NCI-H446 (cell line): ENCODE measurements at regions not wholly inside any gene's neighbourhood (a gene's known extent, or its start where the extent isn't known, plus 50 kb on each side); places are given as distances from the start of the nearest gene placed in this dataset.
"Not testable (repeated sequence)": the region's sequence is repeated elsewhere in the genome, so short reads cannot be mapped to it uniquely, and the experiment has no call there.

Experiments
- DNase-seq, 2 experiments: peaks; one replicate each; lab custom pipeline; 2025; lab: John Stamatoyannopoulos, UW

DNA sequence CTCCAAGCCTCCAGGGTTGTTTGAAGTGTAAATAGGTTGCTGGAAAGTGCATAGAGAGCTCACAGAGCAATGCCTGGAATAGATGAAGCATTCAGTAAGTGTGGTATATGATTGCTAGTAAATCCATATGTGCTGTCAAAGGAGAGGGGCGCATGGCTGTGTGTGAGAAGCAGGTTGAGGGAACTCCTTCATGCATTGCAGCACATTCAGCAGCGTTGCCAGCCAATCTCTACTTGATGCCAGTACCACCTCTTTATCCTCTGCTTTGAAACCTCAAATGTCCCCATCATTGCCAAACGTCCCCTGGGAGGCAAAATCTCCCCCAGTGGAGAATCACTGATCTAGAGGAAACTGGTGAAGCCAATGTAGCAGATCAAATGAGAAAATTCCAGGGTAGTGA is 82.7 kb upstream of the RALGAPA2 start:
- DNase-seq = no peak

DNA sequence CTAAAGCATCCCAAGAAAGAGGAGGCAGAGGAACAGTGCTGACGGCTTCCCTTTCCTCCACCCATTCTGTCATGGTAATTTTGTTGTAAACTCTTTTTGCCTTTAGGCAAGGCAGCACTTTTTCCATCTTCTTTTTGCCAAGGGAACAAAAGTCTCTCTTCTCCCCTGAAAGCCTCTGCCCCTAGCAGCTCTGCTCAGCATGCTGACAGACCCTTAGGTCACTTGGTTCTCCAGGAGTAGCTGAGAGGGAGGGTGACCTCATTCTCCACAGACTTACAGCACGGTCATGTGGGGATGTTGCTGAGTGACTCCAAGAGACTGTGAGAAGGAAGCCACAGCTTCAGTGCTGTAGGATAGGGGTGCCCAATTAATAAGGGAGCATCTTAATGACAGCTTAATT is 81.1 kb upstream of the RALGAPA2 start:
- no peak for DNase-seq

DNA sequence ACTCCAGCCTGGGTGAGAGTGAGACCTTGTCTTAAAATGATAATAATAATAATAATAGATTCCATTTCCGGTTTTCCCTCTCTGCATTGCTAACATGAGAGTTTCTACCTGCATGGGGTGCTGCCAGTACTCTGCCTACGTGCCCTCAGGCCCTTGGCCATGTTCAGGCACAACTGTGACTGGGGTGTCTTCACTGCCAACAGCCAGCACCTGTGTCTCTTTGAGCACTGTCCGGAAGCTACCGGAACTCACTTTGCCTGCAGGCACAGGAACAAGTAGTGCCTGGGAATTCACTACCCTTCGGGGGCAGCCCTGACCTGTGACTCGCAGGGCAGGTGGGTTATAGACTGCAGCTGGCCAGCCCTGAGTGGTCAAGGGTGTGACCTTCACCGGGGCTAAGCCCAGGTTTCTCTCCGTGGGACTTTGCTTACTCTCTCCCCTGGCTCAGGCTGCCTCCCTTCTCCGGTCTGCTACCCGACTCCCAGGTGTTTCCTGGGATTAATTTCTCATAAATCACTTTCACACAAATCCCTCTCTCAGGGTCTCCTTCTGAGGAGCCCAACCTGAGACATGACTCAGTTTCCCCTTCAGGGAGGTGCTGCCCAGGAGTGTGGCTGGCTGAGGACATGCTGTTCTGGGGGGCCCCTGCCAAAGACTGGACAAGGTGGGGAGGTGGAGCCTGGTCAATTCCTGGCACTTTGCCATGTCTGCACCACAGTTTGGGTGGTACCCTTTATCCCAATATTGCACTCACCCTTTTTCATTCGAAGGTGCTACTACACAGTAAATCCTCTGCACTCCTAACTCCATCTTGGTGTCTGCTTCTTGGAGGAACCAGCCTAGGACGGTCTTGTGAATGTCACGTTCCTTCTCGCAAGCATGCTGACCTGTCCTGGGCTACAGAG is 79.5 kb upstream of the RALGAPA2 start:
- no peak for DNase-seq

- DNase-seq = no peak
These were observed 75.9 kb upstream of the RALGAPA2 start for GRCh38 chr20:20788308-20788707.

GRCh38 chr20:20786428-20786827 is 74.0 kb upstream of the RALGAPA2 start:
- no peak for DNase-seq

DNA sequence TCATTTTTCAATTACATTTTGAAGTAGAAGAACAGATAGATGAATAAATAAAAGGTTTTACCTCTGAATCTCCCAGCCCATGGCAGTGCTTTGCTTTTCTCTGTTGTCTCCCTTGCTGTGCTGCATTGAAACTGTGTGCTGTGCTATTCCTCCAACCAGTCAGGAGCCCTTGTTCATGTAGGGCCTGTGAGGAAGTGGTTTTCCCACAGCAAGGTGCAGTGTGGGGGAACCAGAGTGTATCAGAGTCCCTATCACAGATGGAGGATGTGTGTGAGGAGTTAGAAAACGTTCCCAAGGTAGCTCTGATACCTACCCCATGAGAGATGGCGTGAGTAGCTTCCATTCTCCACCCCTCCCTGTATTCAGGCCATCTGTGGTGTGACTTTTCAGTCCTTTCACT is 72.8 kb upstream of the RALGAPA2 start:
- DNase-seq = no peak

DNA sequence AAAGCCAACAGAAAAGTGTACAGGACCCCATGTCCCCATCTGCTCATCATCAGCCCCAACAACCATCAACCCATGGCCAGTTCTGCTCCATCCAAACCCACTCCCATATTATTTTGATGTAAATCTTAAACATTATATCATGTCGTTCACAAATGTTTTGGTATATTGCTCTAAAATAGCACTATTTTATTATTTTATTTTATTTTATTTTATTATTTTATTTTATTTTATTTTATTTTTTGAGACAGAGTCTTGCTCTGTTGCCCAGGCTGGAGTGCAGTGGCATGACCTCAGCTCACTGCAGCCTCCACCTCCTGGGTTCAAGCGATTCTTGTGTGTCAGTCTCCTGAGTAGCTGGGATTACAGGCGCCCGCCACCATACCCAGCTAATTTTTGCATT is 72.0 kb upstream of the RALGAPA2 start:
- DNase-seq = not testable (repeated sequence)

GRCh38 chr20:20783450-20783849 is 71.0 kb upstream of the RALGAPA2 start:
- DNase-seq = no peak

DNA sequence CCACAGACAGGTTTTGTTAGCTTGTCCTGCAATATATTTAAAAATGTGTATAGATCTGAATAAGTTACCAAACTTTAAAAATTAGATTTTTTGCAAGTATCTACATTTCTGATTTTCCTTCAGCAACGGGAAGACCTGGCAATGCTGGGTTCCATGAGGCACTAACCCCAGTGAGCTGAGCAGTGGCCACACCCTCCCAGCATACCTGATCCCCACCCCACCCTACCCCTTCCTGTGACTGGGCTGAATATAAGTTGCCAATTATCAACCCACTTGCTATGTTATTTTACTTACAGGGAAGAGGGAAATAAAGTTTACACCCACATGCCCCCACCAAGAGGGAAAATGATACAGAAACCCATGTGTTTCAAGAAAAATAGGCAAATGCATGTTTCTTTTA is 70.3 kb upstream of the RALGAPA2 start:
- no peak for DNase-seq

- no peak for DNase-seq
These were observed 69.8 kb upstream of the RALGAPA2 start for GRCh38 chr20:20782231-20782630.

GRCh38 chr20:20781029-20781428 is 68.6 kb upstream of the RALGAPA2 start:
- DNase-seq = no peak

GRCh38 chr20:20780127-20780824 is 67.8 kb upstream of the RALGAPA2 start:
- DNase-seq = peak in 1 of 2 experiments; percentile 73

DNA sequence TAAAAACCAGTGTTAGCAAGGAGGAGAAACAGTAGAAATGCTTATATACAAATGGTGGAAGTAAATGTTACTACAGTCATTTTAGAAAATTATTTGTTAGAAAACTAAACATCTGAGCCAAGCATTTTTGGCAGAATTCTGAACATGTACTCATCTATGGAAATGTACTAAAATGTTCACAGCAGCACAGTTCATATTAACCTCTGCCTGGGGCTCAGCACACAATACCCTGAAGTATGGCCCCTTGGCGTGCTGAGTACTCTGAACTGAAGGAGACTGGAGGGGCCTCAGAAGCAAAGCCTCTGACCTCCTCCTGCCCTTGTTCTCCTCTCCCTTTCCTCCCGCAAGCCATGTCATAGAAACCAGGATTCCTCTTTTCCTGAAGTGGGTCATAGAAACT is 66.2 kb upstream of the RALGAPA2 start:
- no peak for DNase-seq

GRCh38 chr20:20772497-20773085 is 60.1 kb upstream of the RALGAPA2 start:
- no peak for DNase-seq

GRCh38 chr20:20768202-20768815 is 55.9 kb upstream of the RALGAPA2 start:
- no peak for DNase-seq

DNA sequence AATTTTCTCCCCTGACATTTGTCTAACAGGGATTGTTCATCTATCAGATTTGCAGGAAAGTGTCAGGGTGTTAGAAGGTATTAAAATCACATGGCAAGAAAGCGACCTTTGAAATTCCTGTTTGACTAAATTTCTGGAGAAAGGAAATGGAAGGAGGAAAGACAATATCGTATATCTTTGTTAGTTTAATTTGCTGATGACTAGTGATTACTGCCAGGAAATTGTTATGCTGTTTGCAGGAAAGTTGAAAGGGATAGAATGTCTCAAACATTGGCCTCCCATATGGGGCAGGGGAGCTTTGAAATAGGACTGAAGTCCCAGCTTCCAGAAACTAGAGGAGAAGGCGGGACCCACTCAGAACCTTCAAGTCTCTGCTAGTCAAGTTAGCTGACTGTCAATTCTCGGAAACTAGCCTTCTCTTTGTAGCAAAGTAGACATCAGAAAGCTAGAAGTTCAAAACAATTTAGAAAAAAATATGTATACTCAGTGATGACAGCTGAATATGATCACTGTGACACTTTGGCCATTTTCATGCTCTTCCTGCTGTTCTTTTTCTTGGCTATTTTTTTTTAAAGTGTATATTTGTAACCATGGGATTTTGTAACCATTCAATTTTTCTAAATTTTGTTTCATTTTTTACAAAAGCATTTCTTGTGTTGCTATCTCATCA is 53.4 kb upstream of the RALGAPA2 start:
- no peak for DNase-seq

DNA sequence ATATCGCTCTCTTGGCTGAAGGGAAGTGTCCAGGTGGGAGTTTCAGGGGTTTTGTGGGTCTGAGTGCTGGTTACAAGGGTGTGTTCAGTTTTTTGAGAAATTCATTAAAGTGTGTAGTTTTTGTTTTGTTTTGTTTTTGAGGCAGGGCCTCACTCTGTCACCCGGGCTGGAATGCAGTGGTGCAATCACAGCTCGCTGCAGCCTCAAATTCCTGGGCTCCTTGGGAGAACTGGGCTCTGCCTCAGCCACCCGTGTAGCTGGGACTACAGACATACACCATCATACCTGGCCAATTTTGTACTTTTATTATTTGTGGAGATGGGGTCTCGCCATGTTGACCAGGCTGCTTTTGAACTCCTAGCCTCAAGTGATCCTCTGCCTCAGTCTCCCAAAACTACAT is 51.2 kb upstream of the RALGAPA2 start:
- DNase-seq = no peak
